SK-N-MC (cell line): ENCODE measurements at regions not wholly inside any gene's neighbourhood (a gene's known extent, or its start where the extent isn't known, plus 50 kb on each side); places are given as distances from the start of the nearest gene placed in this dataset.

Experiments
- DNase-seq: peaks from one replicate; pipeline ENCODE4 v3.0.0-alpha.2; 2011; ENCODE audit warnings: low read depth, low spot score
- H3K27ac ChIP-seq: fragments of 200-600 bp; sonication (generic); 2 replicates; pipeline ENCODE4 v1.5.1; 2016; ENCODE audit warnings: mixed run types
- H3K36me3 ChIP-seq: fragments of 200-600 bp; sonication (generic); 2 replicates; pipeline ENCODE4 v1.6.1; 2017; ENCODE audit warnings: antibody characterized with exemption, low read length, mixed read lengths; ENCODE audit not compliant: insufficient read depth
- H3K4me3 ChIP-seq: fragments of 200-600 bp; sonication (generic); 2 replicates; pipeline ENCODE4 v1.5.1; 2016
- H3K9ac ChIP-seq: fragments of 200-600 bp; sonication (generic); 2 replicates; pipeline ENCODE4 v1.8.0; 2017; ENCODE audit warnings: mixed run types, mixed read lengths; ENCODE audit not compliant: insufficient read length
- H3K9me3 ChIP-seq: fragments of 200-600 bp; sonication (generic); 2 replicates; pipeline ENCODE4 v1.6.1; 2017; ENCODE audit warnings: low read depth, mild to moderate bottlenecking, antibody characterized with exemption, low read length, moderate library complexity, mixed read lengths
- EZH2 ChIP-seq: fragments of 200-600 bp; sonication (generic); IDR thresholded peaks from one replicate; pipeline ENCODE4 v1.6.1; 2017; ENCODE audit warnings: antibody characterized with exemption
- FOXP2 ChIP-seq: optimal IDR thresholded peaks from 2 replicates; pipeline ENCODE3; 2011; ENCODE audit warnings: mild to moderate bottlenecking, moderate library complexity; ENCODE audit not compliant: insufficient read depth; ENCODE audit errors: extremely low read length, control extremely low read depth
- POLR2AphosphoS5 ChIP-seq: IDR thresholded peaks from 2 replicates; pipeline ENCODE4 v1.6.1; 2012; ENCODE audit warnings: mild to moderate bottlenecking, low read depth, low read length, borderline replicate concordance

DNA sequence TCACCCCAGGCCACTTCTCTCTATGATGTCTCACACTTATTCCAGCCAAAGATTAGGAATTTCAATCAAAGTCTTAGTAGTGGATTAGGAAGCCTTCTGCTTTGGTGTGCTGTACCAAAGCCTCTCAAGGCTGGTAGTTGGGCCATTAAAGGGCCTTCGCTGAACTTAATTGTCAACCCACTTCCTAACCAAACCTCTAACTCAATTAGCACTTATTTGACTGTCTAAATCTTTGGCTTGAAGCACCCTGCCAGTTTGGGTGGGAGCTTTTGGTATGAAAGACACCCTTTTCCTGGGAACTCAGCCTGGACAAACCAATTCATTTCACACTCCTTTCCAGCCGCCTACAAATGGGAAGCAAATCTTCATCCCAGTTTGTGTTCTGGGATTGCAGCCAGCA, 81.5 kb downstream of the BMP2 start:
- no peaks in the 10 kb centered on the region for H3K36me3 ChIP-seq
- H3K27ac ChIP-seq = no peak overlapping the region
- H3K4me3 ChIP-seq = no peak overlapping the region
- no peak for DNase-seq
- no peaks in the 10 kb centered on the region for H3K9me3 ChIP-seq
- H3K9ac ChIP-seq = no peak overlapping the region
- no peak for TF ChIP-seq POLR2AphosphoS5
- no peak for TF ChIP-seq EZH2
- no peak for TF ChIP-seq FOXP2

DNA sequence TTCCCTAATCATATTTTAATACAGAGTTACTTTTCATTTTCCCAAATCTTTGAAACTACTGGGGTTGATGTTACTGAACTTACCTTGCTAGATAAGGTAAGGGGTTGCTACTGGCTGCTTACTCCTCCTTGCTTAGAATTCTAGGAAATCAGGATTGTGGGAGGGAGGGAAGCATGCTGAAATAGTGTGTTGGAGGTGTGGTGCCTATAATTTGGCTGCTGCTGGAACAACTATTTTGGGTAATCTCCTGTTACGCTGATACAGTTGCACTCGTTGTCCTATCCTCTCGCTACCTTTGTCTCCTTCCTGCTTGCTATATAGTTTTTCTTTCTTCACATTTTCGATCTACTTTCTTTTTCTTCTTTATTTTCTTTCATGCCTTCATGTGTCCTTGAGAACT, 83.7 kb downstream of the BMP2 start:
- Histone ChIP-seq H3K9ac (no peak overlapping the region), H3K9me3 (no peaks in the 10 kb centered on the region), H3K4me3 (no peak overlapping the region), H3K36me3 (no peaks in the 10 kb centered on the region), H3K27ac (no peak overlapping the region)
- no peak for DNase-seq
- TF ChIP-seq EZH2 (no peak), POLR2AphosphoS5 (no peak), FOXP2 (no peak)

DNA sequence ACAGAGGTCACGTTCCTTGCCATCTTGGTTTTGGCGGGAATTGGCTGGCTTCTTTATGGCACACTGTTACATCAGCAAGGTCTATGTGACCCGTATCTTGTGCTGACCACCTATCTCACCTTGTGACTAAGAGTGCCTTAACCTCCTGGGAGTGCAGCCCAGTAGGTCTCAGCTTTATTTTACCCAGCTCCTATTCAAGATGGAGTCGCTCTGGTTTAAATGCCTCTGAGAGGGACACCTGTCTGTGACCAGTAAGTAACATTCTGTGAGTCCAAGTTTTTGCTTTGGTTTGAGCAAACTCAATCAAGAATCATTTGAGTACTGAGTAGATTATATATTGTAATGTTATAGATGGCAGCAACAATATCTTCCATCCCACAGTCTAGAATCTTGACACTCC, 85.0 kb downstream of the BMP2 start:
- TF ChIP-seq FOXP2 = no peak
- no peak for TF ChIP-seq EZH2
- Histone ChIP-seq H3K9me3 (no peaks in the 10 kb centered on the region), H3K36me3 (no peaks in the 10 kb centered on the region), H3K27ac (no peak overlapping the region), H3K9ac (no peak overlapping the region), H3K4me3 (no peak overlapping the region)
- no peak for DNase-seq

DNA sequence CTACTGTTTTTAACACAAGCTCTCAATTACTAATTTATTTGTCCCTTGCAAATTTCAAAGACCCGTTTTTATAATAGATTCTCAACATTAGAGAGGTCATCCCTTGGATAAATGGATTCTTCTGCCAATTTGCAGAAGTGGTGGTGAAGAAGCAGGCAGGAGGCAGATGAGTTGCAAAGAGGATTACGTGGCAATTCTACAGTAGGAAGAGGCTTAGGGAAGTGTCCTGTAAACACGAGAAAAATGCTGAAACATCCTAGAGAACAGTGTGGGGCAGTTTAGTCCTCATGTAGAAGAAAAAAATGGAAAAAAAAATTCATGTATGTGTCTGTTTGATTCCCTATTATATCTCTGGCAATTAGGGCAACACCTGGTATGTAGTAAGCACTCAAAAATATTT, 87.6 kb downstream of the BMP2 start:
- TF ChIP-seq FOXP2 (no peak), POLR2AphosphoS5 (no peak), EZH2 (no peak)
- Histone ChIP-seq H3K9me3 (no peaks in the 10 kb centered on the region), H3K27ac (no peak overlapping the region), H3K4me3 (no peak overlapping the region), H3K36me3 (no peaks in the 10 kb centered on the region), H3K9ac (no peak overlapping the region)
- DNase-seq = no peak

DNA sequence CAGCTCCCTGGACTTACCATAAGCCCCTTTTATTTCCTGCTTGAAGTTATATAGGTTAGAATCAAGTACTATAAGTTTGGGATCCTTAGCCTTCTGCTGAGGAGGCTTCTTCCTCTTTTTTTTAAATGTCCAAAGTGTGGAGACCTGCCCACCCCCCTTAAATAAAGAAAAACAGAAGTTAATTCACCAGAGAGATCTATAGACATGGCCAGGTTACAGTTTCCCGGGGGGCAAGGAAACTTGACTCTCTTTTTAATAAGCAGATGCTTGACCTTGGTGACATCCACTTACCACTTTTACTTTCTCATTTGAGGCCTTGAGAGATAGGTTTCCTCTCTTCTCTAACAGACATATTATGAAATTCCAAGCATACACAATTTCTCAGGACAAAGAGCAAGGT, 88.3 kb downstream of the BMP2 start:
- no peak overlapping the region for H3K9ac ChIP-seq
- H3K9me3 ChIP-seq = no peaks in the 10 kb centered on the region
- TF ChIP-seq FOXP2 = no peak
- TF ChIP-seq POLR2AphosphoS5 = no peak
- TF ChIP-seq EZH2 = no peak
- H3K4me3 ChIP-seq = no peak overlapping the region
- no peaks in the 10 kb centered on the region for H3K36me3 ChIP-seq
- no peak for DNase-seq
- no peak overlapping the region for H3K27ac ChIP-seq

DNA sequence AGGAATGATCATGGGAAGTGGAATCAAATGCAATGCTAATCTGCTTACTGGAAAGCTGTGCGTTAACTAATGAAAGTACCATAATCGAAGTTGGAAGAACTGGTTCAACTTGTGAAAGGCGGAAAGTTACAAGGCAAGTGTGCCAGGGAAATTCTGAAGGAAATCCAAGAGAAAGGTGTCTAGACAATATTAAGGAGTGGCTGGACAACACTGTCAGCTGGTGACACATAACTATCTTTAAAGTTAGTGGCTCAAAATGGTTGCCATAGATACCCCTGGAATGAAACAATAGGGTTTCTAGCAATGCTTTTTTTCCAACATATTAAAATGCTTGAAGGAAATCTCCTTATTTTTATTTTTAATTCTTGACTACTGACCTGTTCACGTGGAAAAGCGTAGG, 90.4 kb downstream of the BMP2 start:
- DNase-seq = no peak
- Histone ChIP-seq H3K27ac (no peak overlapping the region), H3K4me3 (no peak overlapping the region), H3K9ac (no peak overlapping the region), H3K36me3 (no peaks in the 10 kb centered on the region), H3K9me3 (no peaks in the 10 kb centered on the region)
- TF ChIP-seq FOXP2 (no peak), POLR2AphosphoS5 (no peak), EZH2 (no peak)

DNA sequence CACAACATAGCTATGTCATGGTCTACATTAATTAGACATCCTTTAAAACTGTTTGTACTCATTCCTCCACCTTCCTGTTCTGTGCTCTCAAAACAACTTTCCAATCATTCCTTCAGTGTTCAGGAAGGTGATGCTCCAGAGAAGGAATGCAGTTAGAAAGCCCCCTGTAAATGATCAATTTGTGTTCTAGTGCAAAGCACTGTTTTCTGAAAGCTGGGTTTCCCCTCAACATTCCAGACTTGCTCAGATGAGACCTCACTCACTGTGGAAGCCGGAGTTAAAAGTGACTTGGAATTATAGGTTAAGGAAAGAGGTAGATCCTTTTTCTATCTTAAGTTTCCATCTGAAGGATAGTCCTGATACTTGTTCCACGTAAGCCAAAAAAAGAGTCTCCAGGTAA, 95.9 kb downstream of the BMP2 start:
- Histone ChIP-seq H3K9me3 (no peaks in the 10 kb centered on the region), H3K27ac (no peak overlapping the region), H3K36me3 (no peaks in the 10 kb centered on the region), H3K4me3 (no peak overlapping the region), H3K9ac (no peak overlapping the region)
- no peak for DNase-seq
- no peak for TF ChIP-seq EZH2
- TF ChIP-seq FOXP2 = no peak
- TF ChIP-seq POLR2AphosphoS5 = no peak

DNA sequence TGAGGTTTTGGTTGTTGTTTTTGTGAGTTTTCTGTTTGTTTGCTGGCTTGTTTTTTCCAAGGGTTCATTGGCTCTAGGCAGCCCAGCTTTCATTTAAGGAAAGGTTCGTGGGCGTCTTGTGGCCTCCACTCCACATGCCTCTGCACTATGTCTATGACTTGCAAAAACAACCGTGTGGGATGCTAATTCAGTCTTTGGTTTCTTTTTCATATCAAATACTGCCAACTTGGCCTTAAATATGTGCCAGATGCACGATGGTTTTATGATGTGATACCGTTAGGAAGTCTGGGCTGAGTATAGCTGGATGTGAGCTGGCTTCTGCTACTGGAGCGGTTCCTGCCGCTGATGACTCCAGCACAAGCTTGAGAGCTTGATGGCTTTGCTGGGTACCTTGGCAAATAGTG, 96.3 kb downstream of the BMP2 start:
- H3K9ac ChIP-seq = no peak overlapping the region

DNA sequence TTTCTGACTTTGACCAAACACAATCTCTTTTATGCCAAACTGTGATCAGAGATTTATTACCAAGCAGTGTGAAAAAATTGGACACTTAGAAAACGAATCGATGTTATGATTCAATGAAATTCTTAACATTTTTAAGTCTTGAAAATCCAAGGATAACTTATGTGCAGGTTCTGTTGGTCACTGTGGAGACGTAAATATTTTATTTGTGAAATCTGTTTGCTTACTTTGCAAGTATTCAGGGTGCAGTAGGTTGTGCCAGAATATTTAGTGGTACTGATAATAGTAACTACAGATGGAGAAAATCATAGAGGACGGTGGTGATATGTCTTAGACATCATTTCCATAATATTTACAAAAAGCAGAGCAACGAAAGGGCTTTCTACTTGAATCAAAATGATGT, 97.3 kb downstream of the BMP2 start:
- no peak overlapping the region for H3K27ac ChIP-seq
- H3K9ac ChIP-seq = no peak overlapping the region
- no peak overlapping the region for H3K4me3 ChIP-seq
- no peaks in the 10 kb centered on the region for H3K9me3 ChIP-seq
- TF ChIP-seq POLR2AphosphoS5 (no peak), FOXP2 (no peak), EZH2 (no peak)
- no peaks in the 10 kb centered on the region for H3K36me3 ChIP-seq
- no peak for DNase-seq

More for the DNA sequence above, 96.3 kb downstream of the BMP2 start:
- no peak for DNase-seq
- Histone ChIP-seq H3K27ac (no peak overlapping the region), H3K4me3 (no peak overlapping the region), H3K36me3 (no peaks in the 10 kb centered on the region), H3K9me3 (no peaks in the 10 kb centered on the region)
- TF ChIP-seq FOXP2 (no peak), EZH2 (no peak)
